Body of pancreas (tissue), 4 donors: ENCODE measurements at regions not wholly inside any gene's neighbourhood (a gene's known extent, or its start where the extent isn't known, plus 50 kb on each side); places are given as distances from the start of the nearest gene placed in this dataset.

Source experiments
- CTCF ChIP-seq, 7 experiments: fragments of 450-650 bp in 4 of 7; fragments of 200-600 bp in 3 of 7; sonication (generic) in 3 of 7; IDR thresholded peaks; one replicate each; pipeline ENCODE4 v1.5.1; 2016 to 2019; ENCODE audit warnings: antibody characterized with exemption in 7 of 7
- POLR2A ChIP-seq, 3 donors: fragments of 450-650 bp; IDR thresholded peaks; one replicate each; pipeline ENCODE4 v1.6.1; 2016; ENCODE audit warnings: antibody characterized with exemption in 3 of 3, mild to moderate bottlenecking in 2 of 3

GRCh38 chr11:123282597-123282996 lies 87.5 kb upstream of the CLMP start:
- TF ChIP-seq CTCF (IDR thresholded peaks at IDR 0.05), result no peak
- no peak for TF ChIP-seq POLR2A (IDR thresholded peaks at IDR 0.05)
